T-helper 2 cell treated with Interferon-gamma antibody and Interleukin-4, amounts not matched to agents 100 ng/mL and 5 ng/mL, for 36 hours (primary cell): ENCODE measurements at regions not wholly inside any gene's neighbourhood (a gene's known extent, or its start where the extent isn't known, plus 50 kb on each side); places are given as distances from the start of the nearest gene placed in this dataset.
"Not testable (repeated sequence)": the region's sequence is repeated elsewhere in the genome, so short reads cannot be mapped to it uniquely, and the experiment has no call there.

Experiments
- intact Hi-C: fragments of 100-400 bp; cut with micrococcal nuclease; formaldehyde crosslinking; loops from one replicate; pipeline ENCODE4 v1.15.1; 2023

DNA sequence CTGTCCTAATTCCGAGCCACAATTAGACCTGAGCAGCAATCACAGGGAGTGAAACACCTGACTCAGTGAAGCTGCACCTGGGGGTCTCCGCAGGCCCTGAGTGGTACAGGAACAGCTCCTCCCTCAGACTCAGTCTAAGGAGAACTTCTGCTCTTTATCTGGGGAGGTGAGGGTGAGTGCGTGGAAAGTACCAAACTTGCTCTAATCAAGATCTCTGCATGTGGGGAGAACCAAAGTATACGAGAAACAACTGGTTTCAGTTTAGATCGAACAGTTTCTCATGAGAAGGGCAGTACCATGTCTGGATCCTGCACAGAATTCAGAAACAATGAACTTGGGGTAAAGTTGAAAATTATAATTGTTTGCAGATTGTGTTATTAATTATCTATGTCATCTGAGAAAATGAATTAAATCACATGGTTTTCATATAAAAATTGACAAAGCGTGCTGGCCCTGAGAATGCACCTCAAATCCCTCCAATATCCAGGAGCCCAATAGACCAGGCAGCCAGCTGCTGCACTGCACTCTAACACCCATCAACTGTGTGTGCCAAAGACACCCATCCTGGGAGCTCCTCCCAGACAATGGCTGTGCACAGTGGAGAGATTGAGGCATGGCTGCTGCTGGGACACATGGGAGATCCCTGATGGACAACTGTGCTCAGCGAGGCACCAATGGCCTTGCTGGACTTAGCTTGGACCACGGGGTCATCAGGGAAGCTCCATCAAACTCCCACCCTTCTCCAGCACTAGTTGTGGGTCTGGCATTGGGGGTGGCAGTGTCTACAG is 803.8 kb downstream of the TMEM121 start:
- intact Hi-C loops: not testable (repeated sequence)

DNA sequence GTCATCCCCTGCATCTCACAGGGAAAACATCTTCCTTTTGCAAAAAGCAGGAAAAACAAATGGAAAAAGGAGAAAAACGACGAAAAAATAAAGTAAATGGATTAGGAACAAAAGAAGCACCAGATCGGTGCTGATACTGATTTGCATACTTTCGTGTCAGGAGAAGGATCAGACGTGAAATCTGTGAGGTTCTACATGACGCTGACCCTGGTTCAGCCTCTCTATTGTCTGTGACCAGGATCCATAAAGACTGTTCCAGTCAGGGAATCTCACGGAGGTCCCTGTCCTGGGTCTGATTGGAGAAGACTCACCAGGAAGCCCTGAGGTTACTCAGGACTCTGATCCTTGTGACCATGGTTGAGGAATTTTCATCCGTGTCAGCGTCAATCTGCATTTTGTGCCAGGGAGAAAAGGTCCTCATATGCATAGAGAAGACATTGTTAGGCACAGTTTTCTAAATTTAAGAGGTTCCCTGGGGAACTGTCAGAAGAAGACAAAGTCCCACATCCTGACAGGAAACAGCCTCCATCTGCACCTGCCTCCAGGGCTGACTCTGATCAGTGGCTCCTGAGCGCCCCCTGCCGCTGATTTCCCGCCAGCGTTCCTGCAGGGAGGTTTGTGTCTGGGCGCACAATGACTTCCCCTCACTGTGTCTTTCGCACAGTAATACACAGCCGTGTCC is 808.2 kb downstream of the TMEM121 start:
- intact Hi-C loops: not testable (repeated sequence)

DNA sequence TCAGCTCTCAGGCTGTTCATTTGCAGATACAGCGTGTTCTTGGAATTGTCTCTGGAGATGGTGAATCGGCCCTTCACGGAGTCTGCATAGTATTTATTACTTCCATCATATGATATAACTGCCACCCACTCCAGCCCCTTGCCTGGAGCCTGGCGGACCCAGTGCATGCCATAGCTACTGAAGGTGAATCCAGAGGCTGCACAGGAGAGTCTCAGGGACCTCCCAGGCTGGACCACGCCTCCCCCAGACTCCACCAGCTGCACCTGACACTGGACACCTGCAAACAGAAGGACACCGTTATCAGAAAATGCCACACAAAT is 808.7 kb downstream of the TMEM121 start:
- intact Hi-C loops: not testable (repeated sequence)

DNA sequence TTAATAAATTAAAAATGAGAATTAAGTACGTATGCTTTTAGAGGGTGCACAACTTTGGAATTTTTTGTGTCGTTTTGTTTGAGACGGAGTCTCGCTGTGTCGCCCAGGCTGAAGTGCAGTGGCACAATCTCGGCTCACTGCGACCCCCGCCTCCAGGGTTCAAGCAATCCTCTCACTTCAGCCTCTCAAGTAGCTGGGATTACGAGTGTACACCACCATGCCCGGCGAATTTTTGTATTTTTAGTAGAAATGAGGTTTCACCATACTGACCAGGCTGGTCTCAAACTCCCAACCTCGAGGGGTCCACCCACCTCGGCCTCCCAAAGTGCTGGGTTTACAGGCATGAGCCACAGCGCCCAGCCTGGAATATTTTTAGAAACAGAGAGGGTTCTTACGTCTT is 812.4 kb downstream of the TMEM121 start:
- intact Hi-C loops: not testable (repeated sequence)

DNA sequence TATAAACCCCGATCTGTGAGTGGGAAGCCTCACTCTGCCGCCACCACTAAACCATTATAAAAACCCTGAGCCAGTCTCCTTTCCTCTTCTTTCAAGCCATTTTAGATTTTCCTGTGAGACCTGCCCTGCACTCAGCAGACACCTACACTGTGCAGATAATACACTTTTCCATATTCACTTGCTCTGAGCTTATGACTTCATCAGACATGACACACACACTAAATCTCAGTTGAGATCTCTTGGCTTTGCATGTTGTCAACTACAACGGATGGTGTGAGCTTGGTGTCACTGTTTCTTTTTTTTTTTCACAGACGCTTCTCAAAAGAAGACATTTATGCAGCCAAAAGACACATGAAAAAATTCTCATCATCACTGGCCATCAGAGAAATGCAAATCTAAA is 814.3 kb downstream of the TMEM121 start:
- intact Hi-C loops: not testable (repeated sequence)

DNA sequence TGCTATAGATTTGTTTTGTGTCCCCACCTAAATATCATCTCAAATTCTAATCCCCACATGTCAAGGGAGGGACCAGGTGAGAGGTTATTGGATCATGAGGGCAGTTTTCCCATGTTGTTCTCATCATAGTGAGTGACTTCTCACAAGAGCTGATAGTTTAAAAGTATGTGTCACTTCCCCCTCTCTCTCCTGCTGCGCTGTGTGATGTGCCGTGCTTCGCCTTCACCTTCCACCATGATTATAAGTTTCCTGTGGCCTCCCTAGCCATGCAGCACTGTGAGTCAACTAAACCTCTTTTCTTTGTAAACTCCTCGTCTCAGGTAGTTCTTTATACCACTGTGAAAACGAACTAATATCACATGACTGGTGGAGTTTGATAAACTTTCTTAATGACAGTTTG is 814.8 kb downstream of the TMEM121 start:
- intact Hi-C loops: not testable (repeated sequence)

DNA sequence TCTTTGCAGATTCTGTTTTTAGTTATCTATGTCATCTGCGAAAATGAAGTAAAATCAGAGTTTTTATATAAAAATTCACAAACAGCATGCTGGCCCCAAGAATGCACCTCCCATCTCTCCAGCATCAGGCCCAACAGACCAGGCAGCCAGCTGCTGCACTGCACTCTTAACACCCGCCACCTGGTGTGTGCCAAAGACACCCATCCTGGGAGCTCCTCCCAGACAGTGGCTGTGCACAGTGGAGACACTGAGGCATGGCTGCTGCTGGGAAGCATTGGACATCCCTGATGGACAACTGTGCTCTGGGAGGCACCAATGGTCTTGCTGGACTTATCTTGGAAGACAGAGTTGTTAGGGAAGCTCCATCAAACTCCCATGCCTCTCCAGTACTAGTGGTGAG is 817.2 kb downstream of the TMEM121 start:
- intact Hi-C loops: no loop called here

DNA sequence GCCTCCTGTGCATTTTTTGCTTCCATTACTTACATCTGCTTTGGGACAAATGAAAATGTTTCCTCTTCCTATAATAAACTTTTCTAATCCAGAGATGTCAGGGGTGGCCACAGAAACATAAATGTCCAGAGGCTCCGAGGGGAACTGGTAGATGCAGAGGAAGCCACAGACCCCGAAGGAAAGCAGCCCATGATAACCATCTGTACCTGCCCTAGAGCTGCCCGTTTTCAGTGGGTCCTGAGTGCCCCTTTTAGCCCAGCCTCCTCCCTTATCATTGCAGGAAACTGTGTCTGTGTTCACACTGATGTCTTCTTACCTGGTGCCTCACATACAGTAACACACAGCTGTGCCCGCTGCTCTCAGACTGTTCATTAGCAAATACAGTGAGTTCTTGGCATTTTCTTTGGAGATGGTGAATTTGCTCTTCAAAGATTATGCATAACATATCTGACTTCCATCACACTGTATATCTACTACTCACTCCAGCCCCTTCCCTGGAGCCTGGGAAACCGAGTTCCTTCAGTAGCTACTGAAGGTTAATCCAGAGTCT is 817.8 kb downstream of the TMEM121 start:
- intact Hi-C loops: not testable (repeated sequence)

DNA sequence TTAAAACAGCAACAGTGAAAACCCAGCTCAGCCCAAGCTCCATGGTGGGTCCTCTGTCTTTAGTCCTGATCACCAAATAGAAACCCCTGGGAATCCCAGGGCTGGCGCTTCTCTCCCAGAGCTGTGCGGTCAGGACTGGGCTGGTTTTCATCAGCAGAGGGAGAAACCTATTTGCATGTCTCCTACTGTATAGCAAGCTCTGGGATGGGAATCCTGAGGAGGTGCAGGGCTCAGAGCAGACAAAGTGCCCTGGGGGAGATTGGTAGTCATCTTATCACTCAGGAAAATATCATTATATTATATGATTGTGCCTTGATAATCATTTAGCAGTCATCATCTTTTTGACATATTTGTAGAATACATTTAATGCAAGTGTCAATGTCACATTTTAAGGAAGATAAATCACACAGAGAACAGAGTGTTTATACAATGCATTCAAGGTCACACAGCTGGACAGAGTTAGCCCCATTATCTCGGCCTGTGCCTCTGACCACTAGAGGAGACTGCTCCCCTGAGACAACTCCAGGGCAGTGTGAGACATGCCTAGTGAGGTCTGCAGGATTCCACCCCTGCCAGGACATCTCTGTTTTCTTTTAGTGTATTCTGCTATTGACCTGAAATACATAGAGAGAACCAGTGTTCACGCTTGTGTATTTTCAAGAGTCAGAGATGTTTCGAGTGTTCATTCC is 818.6 kb downstream of the TMEM121 start:
- intact Hi-C loops: not testable (repeated sequence)

DNA sequence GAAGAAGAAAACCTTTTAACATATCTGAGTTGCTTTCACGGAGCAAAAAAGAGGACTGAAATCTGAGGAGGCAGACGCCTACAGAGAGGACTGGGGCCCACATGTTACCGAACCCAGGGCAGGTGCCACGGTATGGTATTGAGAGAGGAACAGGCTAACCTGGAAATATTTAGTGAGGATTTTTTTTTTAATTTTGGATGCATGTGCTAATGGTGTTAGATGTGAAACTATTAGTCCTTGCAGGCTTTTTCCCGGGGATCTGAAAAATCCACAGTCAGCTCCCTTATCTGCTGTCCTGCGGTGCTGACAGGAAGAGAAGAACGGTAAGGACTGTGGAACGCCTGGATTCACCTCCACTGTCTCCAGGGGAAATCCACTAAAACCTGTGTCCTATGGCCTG is 819.7 kb downstream of the TMEM121 start:
- intact Hi-C loops: no loop called here

DNA sequence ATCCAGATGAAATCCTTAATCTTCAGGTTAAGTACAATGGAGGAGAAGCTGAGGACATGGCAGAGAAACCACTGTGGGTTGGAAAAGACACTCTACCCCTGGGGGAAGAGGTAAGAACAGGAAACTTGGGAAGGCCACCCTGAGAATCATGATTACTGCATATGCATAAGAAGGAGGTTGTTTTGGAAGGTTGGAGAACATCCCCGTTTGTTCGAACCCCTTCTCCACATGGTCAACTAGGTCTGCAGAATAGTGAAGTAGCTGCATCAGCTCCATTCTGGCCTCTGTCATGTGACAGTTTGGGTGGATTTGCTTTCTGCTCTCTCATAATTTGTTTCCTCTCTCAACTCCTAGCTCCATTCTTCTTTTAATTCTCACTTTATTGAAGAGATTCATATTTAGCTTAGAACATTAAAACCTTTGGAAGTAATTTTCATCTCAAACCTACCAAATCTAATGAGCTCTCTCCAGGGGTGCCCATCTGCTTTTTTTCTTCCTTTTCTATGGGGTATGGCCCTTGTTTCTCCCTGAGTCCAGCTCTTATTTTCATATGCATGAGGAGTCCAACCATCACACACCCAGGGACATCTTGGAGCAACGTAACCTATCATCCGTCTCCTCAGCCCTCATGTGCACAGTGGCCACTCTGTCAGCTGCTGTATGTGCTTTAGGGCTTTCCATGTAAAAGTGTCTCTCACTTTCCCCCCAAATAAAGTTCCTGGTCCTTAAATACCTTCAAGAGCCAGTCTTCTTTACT is 820.3 kb downstream of the TMEM121 start:
- intact Hi-C loops: no loop called here

DNA sequence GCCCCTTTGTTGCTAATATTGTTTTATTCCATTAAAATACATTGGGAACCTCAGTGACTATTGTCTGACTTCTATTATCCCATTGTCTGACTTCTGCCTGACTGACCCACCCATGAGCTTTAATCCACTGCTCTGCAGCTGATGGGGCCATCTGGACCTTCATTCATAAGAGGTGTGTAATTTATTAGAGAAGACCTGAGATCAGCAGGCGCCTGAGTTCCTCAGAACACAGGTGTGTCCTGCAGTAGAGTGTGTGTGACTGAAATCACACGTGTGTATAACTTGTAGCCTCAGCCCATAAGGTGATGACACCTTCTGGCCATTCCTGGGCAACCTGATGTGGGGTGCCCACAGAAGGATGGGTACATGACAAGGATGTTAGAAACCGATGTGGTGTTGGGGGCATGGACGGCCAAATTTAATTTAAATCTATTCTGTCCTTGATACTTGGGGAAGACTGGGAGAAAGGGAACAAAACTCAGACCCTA is 821.0 kb downstream of the TMEM121 start:
- intact Hi-C loops: no loop called here

DNA sequence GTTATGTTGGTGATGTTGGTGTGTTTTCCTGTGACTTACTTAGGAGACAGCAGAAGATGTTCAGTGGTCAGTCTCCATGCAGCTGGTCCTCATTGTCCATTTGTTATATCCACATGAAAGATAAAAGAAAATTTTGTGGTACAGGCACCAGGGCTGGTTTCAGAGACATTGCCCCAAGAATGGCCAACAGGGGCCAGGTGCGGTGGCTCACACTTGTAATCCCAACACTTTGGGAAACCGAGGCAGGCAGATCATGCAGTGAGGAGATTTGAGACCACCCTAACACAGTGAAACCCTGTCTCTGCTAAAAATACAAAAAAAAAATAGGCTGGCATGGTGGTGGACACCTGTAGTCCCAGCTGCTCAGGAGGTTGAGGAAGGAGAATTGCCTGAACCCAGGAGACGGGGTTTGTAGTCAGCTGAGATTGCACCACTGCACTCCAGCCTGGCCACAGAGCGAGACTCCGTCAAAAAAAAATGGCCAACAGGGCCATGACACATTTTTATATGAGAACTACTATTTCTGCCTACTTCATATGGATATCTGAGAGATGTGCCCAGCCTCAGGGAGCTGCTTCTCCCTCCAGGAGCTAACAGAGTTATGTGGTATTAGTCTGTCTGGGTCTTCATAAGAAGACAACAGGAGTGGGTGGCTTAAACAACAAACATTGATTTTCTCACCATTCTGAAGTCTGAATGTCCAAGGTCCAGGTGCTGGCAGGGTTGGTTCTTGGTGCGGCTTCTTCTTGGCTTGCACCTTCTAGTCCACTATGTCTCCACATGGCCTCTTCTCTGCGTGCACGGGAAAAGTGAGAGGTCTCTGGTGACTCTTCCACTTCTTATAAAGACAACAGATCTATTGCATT is 821.7 kb downstream of the TMEM121 start:
- intact Hi-C loops: no loop called here

DNA sequence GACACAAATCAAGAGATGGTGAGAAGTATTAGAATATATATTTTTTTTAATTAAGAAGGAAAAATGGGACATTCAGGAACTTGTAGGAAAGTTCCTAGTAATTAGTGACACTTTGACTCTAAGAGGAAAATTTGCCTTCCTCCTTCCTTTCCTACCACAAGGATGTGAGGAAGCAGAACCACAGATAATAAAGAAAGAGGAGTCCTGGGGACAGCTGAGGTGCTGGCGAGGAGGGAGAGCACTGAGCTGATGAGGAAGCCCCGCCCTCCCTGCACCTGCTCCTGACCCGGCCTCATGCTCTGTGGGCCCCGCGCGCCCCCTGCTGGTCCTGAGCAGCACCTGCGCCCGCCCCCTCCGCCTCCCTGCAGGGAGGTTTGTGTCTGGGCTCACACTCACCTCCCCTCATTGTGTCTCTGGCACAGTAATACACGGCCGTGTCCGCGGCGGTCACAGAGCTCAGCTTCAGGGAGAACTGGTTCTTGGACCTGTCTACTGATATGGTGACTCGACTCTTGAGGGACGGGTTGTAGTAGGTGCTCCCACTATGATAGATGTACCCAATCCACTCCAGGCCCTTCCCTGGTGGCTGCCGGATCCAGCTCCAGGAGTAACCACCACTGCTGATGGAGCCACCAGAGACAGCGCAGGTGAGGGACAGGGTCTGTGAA is 822.6 kb downstream of the TMEM121 start:
- intact Hi-C loops: not testable (repeated sequence)

DNA sequence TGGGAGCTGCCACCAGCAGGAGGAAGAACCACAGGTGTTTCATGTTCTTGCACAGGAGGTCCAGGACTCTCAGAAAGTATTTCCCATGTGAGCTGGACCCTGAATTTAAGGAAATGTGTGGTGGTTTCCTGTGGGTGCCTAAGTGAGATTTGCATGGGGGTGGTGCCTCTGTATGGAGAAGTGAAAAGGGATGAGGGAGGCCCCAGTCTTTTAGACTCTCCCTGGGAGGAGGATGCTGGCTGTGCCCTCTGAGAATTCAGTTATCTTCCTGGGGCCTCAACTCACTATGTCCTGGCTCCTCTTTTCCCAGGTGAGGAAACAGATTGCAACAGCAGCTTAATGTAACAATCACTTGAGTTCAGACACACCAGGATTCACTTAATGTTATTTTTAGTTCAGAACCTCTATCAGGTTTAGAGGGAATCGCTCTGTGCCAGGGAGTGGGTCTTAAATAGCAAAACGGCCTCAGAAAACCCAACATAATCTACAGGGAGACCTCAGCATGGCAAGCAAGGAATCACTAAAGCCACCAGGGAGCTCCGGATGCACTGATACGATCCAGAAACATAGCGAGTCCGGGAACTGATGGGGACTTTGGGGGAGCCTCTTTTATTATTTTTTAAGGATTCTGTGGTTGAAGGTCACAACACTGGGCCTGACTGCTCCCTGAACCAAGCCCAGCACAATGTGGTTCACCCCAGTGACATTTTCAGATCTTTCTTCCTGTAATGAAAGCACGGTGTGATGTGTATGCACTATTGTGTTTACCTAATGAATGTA is 823.5 kb downstream of the TMEM121 start:
- intact Hi-C loops: not testable (repeated sequence)

DNA sequence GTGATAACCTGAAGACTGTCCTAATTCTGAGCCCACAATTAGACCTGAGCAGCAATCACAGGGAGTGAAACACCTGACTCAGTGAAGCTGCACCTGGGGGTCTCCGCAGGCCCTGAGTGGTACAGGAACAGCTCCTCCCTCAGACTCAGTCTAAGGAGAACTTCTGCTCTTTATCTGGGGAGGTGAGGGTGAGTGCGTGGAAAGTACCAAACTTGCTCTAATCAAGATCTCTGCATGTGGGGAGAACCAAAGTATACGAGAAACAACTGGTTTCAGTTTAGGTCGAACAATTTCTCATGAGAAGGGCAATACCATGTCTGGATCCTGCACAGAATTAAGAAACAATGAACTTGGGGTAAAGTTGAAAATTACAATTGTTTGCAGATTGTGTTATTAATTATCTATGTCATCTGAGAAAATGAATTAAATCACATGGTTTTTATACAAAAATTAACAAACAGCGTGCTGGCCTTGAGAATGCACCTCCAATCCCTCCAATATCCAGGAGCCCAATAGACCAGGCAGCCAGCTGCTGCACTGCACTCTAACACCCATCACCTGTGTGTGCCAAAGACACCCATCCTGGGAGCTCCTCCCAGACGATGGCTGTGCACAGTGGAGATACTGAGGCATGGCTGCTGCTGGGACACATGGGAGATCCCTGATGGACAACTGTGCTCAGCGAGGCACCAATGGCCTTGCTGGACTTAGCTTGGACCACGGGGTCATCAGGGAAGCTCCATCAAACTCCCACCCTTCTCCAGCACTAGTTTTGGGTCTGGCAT is 828.8 kb downstream of the TMEM121 start:
- intact Hi-C loops: not testable (repeated sequence)

DNA sequence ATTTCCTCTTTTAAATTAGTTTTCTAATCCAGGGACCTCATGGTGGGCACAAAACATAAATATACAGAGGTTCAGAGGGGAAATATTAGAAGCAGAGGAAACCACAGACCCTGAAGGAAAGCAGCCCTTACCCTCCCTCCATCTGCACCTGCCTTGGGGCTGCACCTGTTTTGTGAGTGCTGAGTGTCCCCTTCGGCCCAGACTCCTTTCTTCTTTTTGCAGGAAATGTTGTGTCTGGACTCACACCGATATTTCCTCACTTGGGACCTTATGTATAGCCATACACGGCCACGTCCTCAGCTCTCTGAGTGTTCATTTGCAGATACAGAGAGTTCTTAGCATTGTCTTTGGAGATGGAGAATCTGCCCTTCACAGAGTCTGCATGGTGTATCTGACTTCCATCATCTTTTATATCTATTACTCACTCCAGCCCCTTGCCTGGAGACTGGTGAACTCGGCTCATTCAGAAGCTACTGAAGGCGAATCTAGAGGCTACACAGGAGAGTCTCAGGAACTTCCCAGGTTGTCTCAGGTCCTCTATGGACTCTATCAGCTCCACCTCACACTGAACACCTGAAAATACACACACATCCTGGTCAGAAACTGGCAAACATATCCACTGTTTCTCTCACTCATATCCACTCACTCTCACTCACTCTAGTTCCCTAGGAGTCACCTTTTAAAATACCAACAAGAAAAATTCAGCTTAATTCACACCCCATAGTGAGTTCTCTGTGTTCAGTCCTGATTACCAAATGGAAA is 829.7 kb downstream of the TMEM121 start:
- intact Hi-C loops: not testable (repeated sequence)

DNA sequence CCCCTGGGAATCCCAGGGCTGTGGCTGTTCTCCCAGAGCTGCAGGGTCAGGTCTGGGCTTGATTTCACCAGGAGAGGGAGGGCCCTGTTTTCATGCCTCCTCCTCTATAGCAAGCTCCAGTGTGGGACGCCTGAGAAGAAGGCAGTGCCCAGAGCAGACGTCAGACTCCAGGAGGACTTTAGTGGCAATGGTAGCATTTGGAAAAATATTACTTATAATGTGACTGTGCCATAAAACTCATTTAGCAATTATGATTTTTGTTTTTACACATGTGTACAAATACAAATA is 830.2 kb downstream of the TMEM121 start:
- intact Hi-C loops: not testable (repeated sequence)
